Upper lobe of left lung (tissue), 4 donors: ENCODE measurements at regions not wholly inside any gene's neighbourhood (a gene's known extent, or its start where the extent isn't known, plus 50 kb on each side); places are given as distances from the start of the nearest gene placed in this dataset.

Source experiments
- POLR2A ChIP-seq, 4 donors: fragments of 450-650 bp; IDR thresholded peaks; one replicate each; pipeline ENCODE4 v1.5.1; 2016 to 2017; ENCODE audit warnings: antibody characterized with exemption in 4 of 4, mild to moderate bottlenecking in 2 of 4
- POLR2AphosphoS5 ChIP-seq, 2 donors: sonication (generic); formaldehyde crosslinking; IDR thresholded peaks; one replicate each; pipeline ENCODE4 v1.5.1; 2017; ENCODE audit warnings: antibody characterized with exemption in 2 of 2
- TF ChIP-seq, protein P1 (sequence below), 6 experiments: fragments of 450-650 bp in 4 of 6; fragments of 200-600 bp in 2 of 6; sonication (generic) in 2 of 6; IDR thresholded peaks; one replicate each; pipeline ENCODE4 v1.5.1; 2016 to 2019; ENCODE audit warnings: antibody characterized with exemption in 6 of 6

DNA sequence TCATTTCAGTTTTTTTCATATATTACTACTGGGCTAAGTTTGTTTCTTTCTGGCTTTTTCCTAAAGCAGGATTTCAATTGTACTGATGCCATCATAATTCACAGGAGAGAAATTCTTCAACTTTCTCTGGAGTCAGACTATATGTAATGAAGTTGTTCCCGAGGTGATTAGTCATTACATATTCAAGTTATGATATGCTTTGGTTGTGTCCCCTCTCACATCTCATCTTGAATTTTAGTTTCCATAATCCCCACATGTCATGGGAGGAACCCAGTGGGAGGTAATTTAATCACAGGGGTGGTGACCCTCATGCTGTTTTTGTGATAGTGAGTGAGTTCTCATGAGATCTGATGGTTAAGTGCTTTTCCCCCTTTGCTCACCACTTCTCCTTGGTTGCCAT is 227.5 kb upstream of the LRIG3 start:
- TF ChIP-seq, protein P1, sequence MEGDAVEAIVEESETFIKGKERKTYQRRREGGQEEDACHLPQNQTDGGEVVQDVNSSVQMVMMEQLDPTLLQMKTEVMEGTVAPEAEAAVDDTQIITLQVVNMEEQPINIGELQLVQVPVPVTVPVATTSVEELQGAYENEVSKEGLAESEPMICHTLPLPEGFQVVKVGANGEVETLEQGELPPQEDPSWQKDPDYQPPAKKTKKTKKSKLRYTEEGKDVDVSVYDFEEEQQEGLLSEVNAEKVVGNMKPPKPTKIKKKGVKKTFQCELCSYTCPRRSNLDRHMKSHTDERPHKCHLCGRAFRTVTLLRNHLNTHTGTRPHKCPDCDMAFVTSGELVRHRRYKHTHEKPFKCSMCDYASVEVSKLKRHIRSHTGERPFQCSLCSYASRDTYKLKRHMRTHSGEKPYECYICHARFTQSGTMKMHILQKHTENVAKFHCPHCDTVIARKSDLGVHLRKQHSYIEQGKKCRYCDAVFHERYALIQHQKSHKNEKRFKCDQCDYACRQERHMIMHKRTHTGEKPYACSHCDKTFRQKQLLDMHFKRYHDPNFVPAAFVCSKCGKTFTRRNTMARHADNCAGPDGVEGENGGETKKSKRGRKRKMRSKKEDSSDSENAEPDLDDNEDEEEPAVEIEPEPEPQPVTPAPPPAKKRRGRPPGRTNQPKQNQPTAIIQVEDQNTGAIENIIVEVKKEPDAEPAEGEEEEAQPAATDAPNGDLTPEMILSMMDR (IDR thresholded peaks at IDR 0.05): no peak
- TF ChIP-seq POLR2AphosphoS5 (IDR thresholded peaks at IDR 0.05) (no peak), POLR2A (IDR thresholded peaks at IDR 0.05) (no peak)
